ENCODE measurements at regions not wholly inside any gene's neighbourhood (a gene's known extent, or its start where the extent isn't known, plus 50 kb on each side); places are given as distances from the start of the nearest gene placed in this dataset.

- no peaks in the 10 kb centered on the region for H3K4me1 ChIP-seq (ENCODE audit: control insufficient read depth in 1 of 2, insufficient read depth in 2 of 2, low read length in 2 of 2)
- no peak overlapping the region for H3K4me3 ChIP-seq (ENCODE audit: low read depth in 1 of 2, low read length in 2 of 2)
- no peaks in the 10 kb centered on the region for H3K27me3 ChIP-seq (ENCODE audit: low read depth, low read length)
- H3K27ac ChIP-seq (ENCODE audit: low read length), result no peak overlapping the region
- no peaks in the 10 kb centered on the region for H3K36me3 ChIP-seq (ENCODE audit: control insufficient read depth in 1 of 2, insufficient read depth in 2 of 2, low read length in 2 of 2)
- peaks cover 0 to 2% of the 10 kb centered on the region in 2 donors for H3K9me3 ChIP-seq (ENCODE audit: control insufficient read depth in 1 of 2, low read length in 2 of 2)
Observed at GRCh38 chr4:160247091-160247656, 1144.3 kb downstream of the RAPGEF2 start.

GRCh38 chr4:160251522-160252170 lies 1148.8 kb downstream of the RAPGEF2 start:
- H3K36me3 ChIP-seq (ENCODE audit: control insufficient read depth in 1 of 2, insufficient read depth in 2 of 2, low read length in 2 of 2), result no peaks in the 10 kb centered on the region
- H3K9me3 ChIP-seq (ENCODE audit: control insufficient read depth in 1 of 2, low read length in 2 of 2), result no peaks in the 10 kb centered on the region
- no peaks in the 10 kb centered on the region for H3K4me1 ChIP-seq (ENCODE audit: control insufficient read depth in 1 of 2, insufficient read depth in 2 of 2, low read length in 2 of 2)
- no peak overlapping the region for H3K4me3 ChIP-seq (ENCODE audit: low read depth in 1 of 2, low read length in 2 of 2)
- no peaks in the 10 kb centered on the region for H3K27me3 ChIP-seq (ENCODE audit: low read depth, low read length)
- no peak overlapping the region for H3K27ac ChIP-seq (ENCODE audit: low read length)

GRCh38 chr4:160257318-160257717 lies 1154.4 kb downstream of the RAPGEF2 start:
- no peaks in the 10 kb centered on the region for H3K4me1 ChIP-seq (ENCODE audit: control insufficient read depth in 1 of 2, insufficient read depth in 2 of 2, low read length in 2 of 2)
- no peak overlapping the region for H3K27ac ChIP-seq (ENCODE audit: low read length)
- no peaks in the 10 kb centered on the region for H3K36me3 ChIP-seq (ENCODE audit: control insufficient read depth in 1 of 2, insufficient read depth in 2 of 2, low read length in 2 of 2)
- H3K4me3 ChIP-seq (ENCODE audit: low read depth in 1 of 2, low read length in 2 of 2), result no peak overlapping the region
- H3K27me3 ChIP-seq (ENCODE audit: low read depth, low read length), result no peaks in the 10 kb centered on the region
- H3K9me3 ChIP-seq (ENCODE audit: control insufficient read depth in 1 of 2, low read length in 2 of 2), result no peaks in the 10 kb centered on the region

GRCh38 chr4:160265014-160265413 lies 1162.1 kb downstream of the RAPGEF2 start:
- Histone ChIP-seq H3K4me3 (ENCODE audit: low read depth in 1 of 2, low read length in 2 of 2) (no peak overlapping the region), H3K27ac (ENCODE audit: low read length) (no peak overlapping the region), H3K27me3 (ENCODE audit: low read depth, low read length) (no peaks in the 10 kb centered on the region)

GRCh38 chr4:160265836-160266235 lies 1163.0 kb downstream of the RAPGEF2 start:
- Histone ChIP-seq H3K27ac (ENCODE audit: low read length) (no peak overlapping the region), H3K36me3 (ENCODE audit: control insufficient read depth in 1 of 2, insufficient read depth in 2 of 2, low read length in 2 of 2) (no peaks in the 10 kb centered on the region), H3K4me1 (ENCODE audit: control insufficient read depth in 1 of 2, insufficient read depth in 2 of 2, low read length in 2 of 2) (no peaks in the 10 kb centered on the region), H3K9me3 (ENCODE audit: control insufficient read depth in 1 of 2, low read length in 2 of 2) (no peaks in the 10 kb centered on the region), H3K4me3 (ENCODE audit: low read depth in 1 of 2, low read length in 2 of 2) (no peak overlapping the region), H3K27me3 (ENCODE audit: low read depth, low read length) (no peaks in the 10 kb centered on the region)

More at GRCh38 chr4:160265014-160265413, 1162.1 kb downstream of the RAPGEF2 start:
- no peaks in the 10 kb centered on the region for H3K9me3 ChIP-seq (ENCODE audit: control insufficient read depth in 1 of 2, low read length in 2 of 2)
- H3K4me1 ChIP-seq (ENCODE audit: control insufficient read depth in 1 of 2, insufficient read depth in 2 of 2, low read length in 2 of 2), result no peaks in the 10 kb centered on the region
- H3K36me3 ChIP-seq (ENCODE audit: control insufficient read depth in 1 of 2, insufficient read depth in 2 of 2, low read length in 2 of 2), result no peaks in the 10 kb centered on the region

- Histone ChIP-seq H3K27me3 (ENCODE audit: low read depth, low read length) (no peaks in the 10 kb centered on the region), H3K4me3 (ENCODE audit: low read depth in 1 of 2, low read length in 2 of 2) (no peak overlapping the region), H3K36me3 (ENCODE audit: control insufficient read depth in 1 of 2, insufficient read depth in 2 of 2, low read length in 2 of 2) (no peaks in the 10 kb centered on the region), H3K27ac (ENCODE audit: low read length) (no peak overlapping the region), H3K4me1 (ENCODE audit: control insufficient read depth in 1 of 2, insufficient read depth in 2 of 2, low read length in 2 of 2) (no peaks in the 10 kb centered on the region), H3K9me3 (ENCODE audit: control insufficient read depth in 1 of 2, low read length in 2 of 2) (peaks cover 0 to 30% of the 10 kb centered on the region in 2 donors)
Observed at GRCh38 chr4:160276785-160277325, 1174.0 kb downstream of the RAPGEF2 start.

- Histone ChIP-seq H3K4me3 (ENCODE audit: low read depth in 1 of 2, low read length in 2 of 2) (no peak overlapping the region), H3K27me3 (ENCODE audit: low read depth, low read length) (no peaks in the 10 kb centered on the region), H3K36me3 (ENCODE audit: control insufficient read depth in 1 of 2, insufficient read depth in 2 of 2, low read length in 2 of 2) (no peaks in the 10 kb centered on the region), H3K9me3 (ENCODE audit: control insufficient read depth in 1 of 2, low read length in 2 of 2) (peaks cover 0 to 9% of the 10 kb centered on the region in 2 donors), H3K27ac (ENCODE audit: low read length) (no peak overlapping the region), H3K4me1 (ENCODE audit: control insufficient read depth in 1 of 2, insufficient read depth in 2 of 2, low read length in 2 of 2) (no peaks in the 10 kb centered on the region)
Observed at GRCh38 chr4:160283081-160283480, 1180.2 kb downstream of the RAPGEF2 start.

- H3K9me3 ChIP-seq (ENCODE audit: control insufficient read depth in 1 of 2, low read length in 2 of 2), result peaks cover 0 to 9% of the 10 kb centered on the region in 2 donors
- no peaks in the 10 kb centered on the region for H3K36me3 ChIP-seq (ENCODE audit: control insufficient read depth in 1 of 2, insufficient read depth in 2 of 2, low read length in 2 of 2)
Observed at GRCh38 chr4:160284516-160284915, 1181.6 kb downstream of the RAPGEF2 start.

GRCh38 chr4:160286051-160286450 lies 1183.2 kb downstream of the RAPGEF2 start:
- Histone ChIP-seq H3K4me3 (ENCODE audit: low read depth in 1 of 2, low read length in 2 of 2) (no peak overlapping the region), H3K27ac (ENCODE audit: low read length) (no peak overlapping the region), H3K27me3 (ENCODE audit: low read depth, low read length) (no peaks in the 10 kb centered on the region), H3K36me3 (ENCODE audit: control insufficient read depth in 1 of 2, insufficient read depth in 2 of 2, low read length in 2 of 2) (no peaks in the 10 kb centered on the region), H3K9me3 (ENCODE audit: control insufficient read depth in 1 of 2, low read length in 2 of 2) (peaks cover 0 to 2% of the 10 kb centered on the region in 2 donors), H3K4me1 (ENCODE audit: control insufficient read depth in 1 of 2, insufficient read depth in 2 of 2, low read length in 2 of 2) (no peaks in the 10 kb centered on the region)

More at GRCh38 chr4:160284516-160284915, 1181.6 kb downstream of the RAPGEF2 start:
- no peaks in the 10 kb centered on the region for H3K27me3 ChIP-seq (ENCODE audit: low read depth, low read length)
- H3K4me3 ChIP-seq (ENCODE audit: low read depth in 1 of 2, low read length in 2 of 2), result no peak overlapping the region
- H3K4me1 ChIP-seq (ENCODE audit: control insufficient read depth in 1 of 2, insufficient read depth in 2 of 2, low read length in 2 of 2), result no peaks in the 10 kb centered on the region
- no peak overlapping the region for H3K27ac ChIP-seq (ENCODE audit: low read length)

GRCh38 chr4:160296476-160296875 lies 1193.6 kb downstream of the RAPGEF2 start:
- no peaks in the 10 kb centered on the region for H3K4me1 ChIP-seq (ENCODE audit: control insufficient read depth in 1 of 2, insufficient read depth in 2 of 2, low read length in 2 of 2)
- H3K27me3 ChIP-seq (ENCODE audit: low read depth, low read length), result no peaks in the 10 kb centered on the region
- no peak overlapping the region for H3K27ac ChIP-seq (ENCODE audit: low read length)
- H3K4me3 ChIP-seq (ENCODE audit: low read depth in 1 of 2, low read length in 2 of 2), result no peak overlapping the region
- H3K36me3 ChIP-seq (ENCODE audit: control insufficient read depth in 1 of 2, insufficient read depth in 2 of 2, low read length in 2 of 2), result no peaks in the 10 kb centered on the region
- no peaks in the 10 kb centered on the region for H3K9me3 ChIP-seq (ENCODE audit: control insufficient read depth in 1 of 2, low read length in 2 of 2)

- Histone ChIP-seq H3K36me3 (ENCODE audit: control insufficient read depth in 1 of 2, insufficient read depth in 2 of 2, low read length in 2 of 2) (no peaks in the 10 kb centered on the region), H3K9me3 (ENCODE audit: control insufficient read depth in 1 of 2, low read length in 2 of 2) (no peaks in the 10 kb centered on the region), H3K4me3 (ENCODE audit: low read depth in 1 of 2, low read length in 2 of 2) (no peak overlapping the region), H3K27ac (ENCODE audit: low read length) (no peak overlapping the region), H3K4me1 (ENCODE audit: control insufficient read depth in 1 of 2, insufficient read depth in 2 of 2, low read length in 2 of 2) (no peaks in the 10 kb centered on the region), H3K27me3 (ENCODE audit: low read depth, low read length) (no peaks in the 10 kb centered on the region)
Observed at GRCh38 chr4:160299177-160299576, 1196.3 kb downstream of the RAPGEF2 start.
